Fibroblast of pulmonary artery (primary cell): ENCODE measurements at regions not wholly inside any gene's neighbourhood (a gene's known extent, or its start where the extent isn't known, plus 50 kb on each side); places are given as distances from the start of the nearest gene placed in this dataset.

Experiments
- DNase-seq: peaks from one replicate; pipeline ENCODE4 v3.0.0-alpha.2; 2010; ENCODE audit warnings: low read depth
- H3K4me3 ChIP-seq: replicated peaks from 2 replicates; pipeline ENCODE4 v1.5.1; 2011; ENCODE audit warnings: low read depth, mild to moderate bottlenecking, control low read depth, low read length, moderate library complexity
- TF ChIP-seq, protein P1 (sequence below): IDR thresholded peaks from 2 replicates; pipeline ENCODE4 v1.5.1; 2011; ENCODE audit warnings: mild to moderate bottlenecking, control low read depth, low read length, inconsistent platforms; ENCODE audit errors: missing control alignments

GRCh38 chr14:55946231-55946630 lies 172.0 kb upstream of the PELI2 start:
- TF ChIP-seq, protein P1, sequence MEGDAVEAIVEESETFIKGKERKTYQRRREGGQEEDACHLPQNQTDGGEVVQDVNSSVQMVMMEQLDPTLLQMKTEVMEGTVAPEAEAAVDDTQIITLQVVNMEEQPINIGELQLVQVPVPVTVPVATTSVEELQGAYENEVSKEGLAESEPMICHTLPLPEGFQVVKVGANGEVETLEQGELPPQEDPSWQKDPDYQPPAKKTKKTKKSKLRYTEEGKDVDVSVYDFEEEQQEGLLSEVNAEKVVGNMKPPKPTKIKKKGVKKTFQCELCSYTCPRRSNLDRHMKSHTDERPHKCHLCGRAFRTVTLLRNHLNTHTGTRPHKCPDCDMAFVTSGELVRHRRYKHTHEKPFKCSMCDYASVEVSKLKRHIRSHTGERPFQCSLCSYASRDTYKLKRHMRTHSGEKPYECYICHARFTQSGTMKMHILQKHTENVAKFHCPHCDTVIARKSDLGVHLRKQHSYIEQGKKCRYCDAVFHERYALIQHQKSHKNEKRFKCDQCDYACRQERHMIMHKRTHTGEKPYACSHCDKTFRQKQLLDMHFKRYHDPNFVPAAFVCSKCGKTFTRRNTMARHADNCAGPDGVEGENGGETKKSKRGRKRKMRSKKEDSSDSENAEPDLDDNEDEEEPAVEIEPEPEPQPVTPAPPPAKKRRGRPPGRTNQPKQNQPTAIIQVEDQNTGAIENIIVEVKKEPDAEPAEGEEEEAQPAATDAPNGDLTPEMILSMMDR = no peak
- no peak for DNase-seq
- H3K4me3 ChIP-seq = no peak overlapping the region

GRCh38 chr14:55948399-55948798 lies 169.8 kb upstream of the PELI2 start:
- DNase-seq = no peak
- no peak overlapping the region for H3K4me3 ChIP-seq
- TF ChIP-seq, protein P1 = no peak

DNA sequence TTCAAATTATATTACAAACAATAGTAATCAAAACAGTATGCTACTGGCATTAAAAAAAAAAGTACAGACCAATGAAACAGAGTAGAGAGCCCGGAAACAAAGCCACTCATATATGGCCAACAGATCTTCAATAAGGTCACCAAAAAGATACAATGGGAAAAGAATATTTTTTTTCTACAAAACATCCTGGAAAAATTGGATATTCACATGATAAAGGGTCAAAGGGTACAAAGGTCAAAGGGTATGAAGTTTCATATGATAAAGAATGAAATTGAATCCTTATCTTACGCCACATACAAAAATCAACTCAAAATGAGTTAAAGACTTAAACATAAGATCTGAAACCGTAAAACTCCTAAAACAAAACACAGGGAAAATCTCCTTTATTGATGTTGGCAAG lies 168.5 kb upstream of the PELI2 start:
- H3K4me3 ChIP-seq = no peak overlapping the region
- DNase-seq = no peak
- TF ChIP-seq, protein P1 = no peak

- H3K4me3 ChIP-seq = no peak overlapping the region
- DNase-seq = no peak
- TF ChIP-seq, protein P1 = no peak
Observed at GRCh38 chr14:55950135-55950534, 168.1 kb upstream of the PELI2 start.

GRCh38 chr14:55951341-55952206 lies 166.6 kb upstream of the PELI2 start:
- no peak for DNase-seq
- TF ChIP-seq, protein P1 = no peak
- no peak overlapping the region for H3K4me3 ChIP-seq

DNA sequence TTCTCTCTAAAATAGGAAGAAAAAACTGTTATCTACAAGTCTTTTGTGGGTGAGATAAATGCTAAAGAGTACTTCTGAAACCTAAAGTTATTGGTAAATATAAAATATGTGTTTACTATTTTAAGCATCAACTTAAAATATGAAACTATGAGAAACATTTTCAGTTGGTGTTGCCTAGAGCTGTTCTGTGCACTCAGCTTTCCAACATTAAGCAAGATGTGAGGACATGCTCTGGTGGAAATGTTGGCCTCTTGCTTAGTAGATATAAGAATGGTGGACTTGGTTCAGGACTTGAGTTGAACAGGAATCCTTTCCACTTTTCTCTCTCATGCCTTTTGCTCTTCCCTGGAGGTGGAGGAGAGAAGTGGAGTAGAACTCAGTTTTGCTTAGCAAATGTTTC lies 164.1 kb upstream of the PELI2 start:
- H3K4me3 ChIP-seq = no peak overlapping the region
- no peak for DNase-seq
- TF ChIP-seq, protein P1 = no peak

- no peak for DNase-seq
- H3K4me3 ChIP-seq = no peak overlapping the region
- TF ChIP-seq, protein P1 = no peak
Observed at GRCh38 chr14:55955175-55955574, 163.0 kb upstream of the PELI2 start.
